HepG2 (cell line): ENCODE measurements at regions not wholly inside any gene's neighbourhood (a gene's known extent, or its start where the extent isn't known, plus 50 kb on each side); places are given as distances from the start of the nearest gene placed in this dataset.

Experiments used
- ELF3 ChIP-seq: IDR thresholded peaks from 2 replicates; pipeline ENCODE4 v1.6.1; 2016; ENCODE audit warnings: missing genetic modification reagents, missing compliant biosample characterization
- ERF ChIP-seq: IDR thresholded peaks from 2 replicates; pipeline ENCODE4 v1.6.1; 2018; ENCODE audit warnings: missing biosample characterization, missing genetic modification reagents
- HDAC2 ChIP-seq: sonication (generic); formaldehyde crosslinking; IDR thresholded peaks from 2 replicates; pipeline ENCODE4 v1.4.0; 2020; ENCODE audit warnings: missing genetic modification reagents
- MEIS2 ChIP-seq: sonication (generic); formaldehyde crosslinking; IDR thresholded peaks from 2 replicates; pipeline ENCODE4 v1.9.0; 2021; ENCODE audit warnings: mild to moderate bottlenecking, missing genetic modification reagents
- NFRKB ChIP-seq: fragments of 450-650 bp; IDR thresholded peaks from 2 replicates; pipeline ENCODE4 v1.6.1; 2017
- RBM39 ChIP-seq: fragments of 200-400 bp; formaldehyde crosslinking; IDR thresholded peaks from one replicate; pipeline ENCODE4 v1.6.1; 2018; ENCODE audit warnings: antibody characterized with exemption, mild to moderate bottlenecking, low read depth, low read length; ENCODE audit not compliant: poor library complexity, severe bottlenecking
- RXRA ChIP-seq: sonication (generic); formaldehyde crosslinking; IDR thresholded peaks from 2 replicates; pipeline ENCODE4 v1.5.1; 2020; ENCODE audit warnings: missing genetic modification reagents
- SMARCE1 ChIP-seq: fragments of 450-650 bp; IDR thresholded peaks from 2 replicates; pipeline ENCODE4 v1.6.1; 2017; ENCODE audit warnings: borderline replicate concordance
- ZC3H4 ChIP-seq: sonication (generic); formaldehyde crosslinking; IDR thresholded peaks from 2 replicates; pipeline ENCODE4 v1.4.0; 2020; ENCODE audit warnings: missing genetic modification reagents, borderline replicate concordance
- ZNF234 ChIP-seq: sonication (generic); formaldehyde crosslinking; conservative IDR thresholded peaks from 2 replicates; pipeline ENCODE4 v1.5.1; 2020; ENCODE audit warnings: mild to moderate bottlenecking, missing genetic modification reagents
- ZNF430 ChIP-seq: sonication (generic); formaldehyde crosslinking; IDR thresholded peaks from 2 replicates; pipeline ENCODE4 v1.9.0; 2021; ENCODE audit warnings: mild to moderate bottlenecking, missing genetic modification reagents
- ZNF432 ChIP-seq: sonication (generic); formaldehyde crosslinking; IDR thresholded peaks from 2 replicates; pipeline ENCODE4 v1.5.0; 2020; ENCODE audit warnings: missing genetic modification reagents, mild to moderate bottlenecking, borderline replicate concordance
- ZNF629 ChIP-seq: sonication (generic); formaldehyde crosslinking; conservative IDR thresholded peaks from 2 replicates; pipeline ENCODE4 v1.5.0; 2020; ENCODE audit warnings: missing genetic modification reagents
- ZNF83 ChIP-seq: sonication (generic); formaldehyde crosslinking; IDR thresholded peaks from 2 replicates; pipeline ENCODE4 v1.4.0; 2020; ENCODE audit warnings: missing genetic modification reagents, mild to moderate bottlenecking, borderline replicate concordance
- ZSCAN21 ChIP-seq: sonication (generic); formaldehyde crosslinking; IDR thresholded peaks from 2 replicates; pipeline ENCODE4 v1.8.0; 2022; ENCODE audit warnings: mild to moderate bottlenecking, missing genetic modification reagents, moderate library complexity, borderline replicate concordance
- TF ChIP-seq, protein P1 (sequence below): sonication (generic); formaldehyde crosslinking; IDR thresholded peaks from 2 replicates; pipeline ENCODE4 v1.4.0; 2020; ENCODE audit warnings: missing genetic modification reagents, borderline replicate concordance
- TF ChIP-seq, protein P2 (sequence below): sonication (generic); formaldehyde crosslinking; IDR thresholded peaks from 2 replicates; pipeline ENCODE4 v1.5.0; 2020; ENCODE audit warnings: mild to moderate bottlenecking, missing genetic modification reagents, borderline replicate concordance
- TF ChIP-seq, protein P3 (sequence below): sonication (generic); formaldehyde crosslinking; IDR thresholded peaks from 2 replicates; pipeline ENCODE4 v1.8.0; 2023; ENCODE audit warnings: mild to moderate bottlenecking, missing genetic modification reagents
- TF ChIP-seq, protein P4 (sequence below): sonication (generic); formaldehyde crosslinking; IDR thresholded peaks from 2 replicates; pipeline ENCODE4 v1.4.0; 2020; ENCODE audit warnings: missing genetic modification reagents
- TF ChIP-seq, protein P5 (sequence below): sonication (generic); formaldehyde crosslinking; IDR thresholded peaks from 2 replicates; pipeline ENCODE4 v1.8.0; 2022; ENCODE audit warnings: missing genetic modification reagents, low read depth, mild to moderate bottlenecking, borderline replicate concordance

DNA sequence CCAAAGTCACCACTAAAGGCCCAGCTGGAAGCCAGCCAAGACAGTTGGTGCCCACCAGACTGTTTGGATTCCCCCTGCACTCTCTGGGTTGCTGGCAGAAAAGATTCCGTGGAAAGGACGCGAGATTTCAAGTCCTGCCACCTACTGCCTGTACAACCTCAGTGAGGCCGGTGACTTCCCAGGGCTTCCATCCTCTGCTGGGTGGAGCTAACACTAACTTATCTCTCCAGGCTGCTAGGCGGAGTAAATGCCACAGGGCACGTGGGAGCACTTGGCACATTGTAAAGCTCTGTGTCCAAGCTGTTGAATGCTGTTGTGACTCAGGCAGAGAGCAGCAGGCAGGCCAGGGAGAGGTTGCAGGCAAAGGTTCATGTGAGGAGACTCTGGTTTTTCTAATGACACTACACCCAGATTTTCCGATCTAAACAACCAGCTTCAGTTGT lies 50.9 kb upstream of the CDON start (continued):
- TF ChIP-seq ELF3 (no peak), ZNF83 (CRISPR knock-in tag) (no peak), SMARCE1 (no peak), NFRKB (no peak), MEIS2 (CRISPR knock-in tag) (no peak), ERF (CRISPR knock-in tag) (no peak), ZNF430 (CRISPR knock-in tag) (peak; percentile 41; the same call in 1 of the 2 replicates), RXRA (CRISPR knock-in tag) (peak; percentile 36; the same call in 1 of the 2 replicates), ZNF432 (no peak), HDAC2 (CRISPR knock-in tag) (0 out of 2 replicates have a peak, but pooled peaks have one; percentile 23), ZNF629 (CRISPR knock-in tag) (no peak), ZNF234 (CRISPR knock-in tag) (no peak), ZSCAN21 (peak; percentile 45; the same call in 1 of the 2 replicates), ZC3H4 (CRISPR knock-in tag) (no peak), RBM39 (no peak)
- TF ChIP-seq, protein P1, sequence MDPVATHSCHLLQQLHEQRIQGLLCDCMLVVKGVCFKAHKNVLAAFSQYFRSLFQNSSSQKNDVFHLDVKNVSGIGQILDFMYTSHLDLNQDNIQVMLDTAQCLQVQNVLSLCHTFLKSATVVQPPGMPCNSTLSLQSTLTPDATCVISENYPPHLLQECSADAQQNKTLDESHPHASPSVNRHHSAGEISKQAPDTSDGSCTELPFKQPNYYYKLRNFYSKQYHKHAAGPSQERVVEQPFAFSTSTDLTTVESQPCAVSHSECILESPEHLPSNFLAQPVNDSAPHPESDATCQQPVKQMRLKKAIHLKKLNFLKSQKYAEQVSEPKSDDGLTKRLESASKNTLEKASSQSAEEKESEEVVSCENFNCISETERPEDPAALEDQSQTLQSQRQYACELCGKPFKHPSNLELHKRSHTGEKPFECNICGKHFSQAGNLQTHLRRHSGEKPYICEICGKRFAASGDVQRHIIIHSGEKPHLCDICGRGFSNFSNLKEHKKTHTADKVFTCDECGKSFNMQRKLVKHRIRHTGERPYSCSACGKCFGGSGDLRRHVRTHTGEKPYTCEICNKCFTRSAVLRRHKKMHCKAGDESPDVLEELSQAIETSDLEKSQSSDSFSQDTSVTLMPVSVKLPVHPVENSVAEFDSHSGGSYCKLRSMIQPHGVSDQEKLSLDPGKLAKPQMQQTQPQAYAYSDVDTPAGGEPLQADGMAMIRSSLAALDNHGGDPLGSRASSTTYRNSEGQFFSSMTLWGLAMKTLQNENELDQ: no peak
- TF ChIP-seq, protein P2, sequence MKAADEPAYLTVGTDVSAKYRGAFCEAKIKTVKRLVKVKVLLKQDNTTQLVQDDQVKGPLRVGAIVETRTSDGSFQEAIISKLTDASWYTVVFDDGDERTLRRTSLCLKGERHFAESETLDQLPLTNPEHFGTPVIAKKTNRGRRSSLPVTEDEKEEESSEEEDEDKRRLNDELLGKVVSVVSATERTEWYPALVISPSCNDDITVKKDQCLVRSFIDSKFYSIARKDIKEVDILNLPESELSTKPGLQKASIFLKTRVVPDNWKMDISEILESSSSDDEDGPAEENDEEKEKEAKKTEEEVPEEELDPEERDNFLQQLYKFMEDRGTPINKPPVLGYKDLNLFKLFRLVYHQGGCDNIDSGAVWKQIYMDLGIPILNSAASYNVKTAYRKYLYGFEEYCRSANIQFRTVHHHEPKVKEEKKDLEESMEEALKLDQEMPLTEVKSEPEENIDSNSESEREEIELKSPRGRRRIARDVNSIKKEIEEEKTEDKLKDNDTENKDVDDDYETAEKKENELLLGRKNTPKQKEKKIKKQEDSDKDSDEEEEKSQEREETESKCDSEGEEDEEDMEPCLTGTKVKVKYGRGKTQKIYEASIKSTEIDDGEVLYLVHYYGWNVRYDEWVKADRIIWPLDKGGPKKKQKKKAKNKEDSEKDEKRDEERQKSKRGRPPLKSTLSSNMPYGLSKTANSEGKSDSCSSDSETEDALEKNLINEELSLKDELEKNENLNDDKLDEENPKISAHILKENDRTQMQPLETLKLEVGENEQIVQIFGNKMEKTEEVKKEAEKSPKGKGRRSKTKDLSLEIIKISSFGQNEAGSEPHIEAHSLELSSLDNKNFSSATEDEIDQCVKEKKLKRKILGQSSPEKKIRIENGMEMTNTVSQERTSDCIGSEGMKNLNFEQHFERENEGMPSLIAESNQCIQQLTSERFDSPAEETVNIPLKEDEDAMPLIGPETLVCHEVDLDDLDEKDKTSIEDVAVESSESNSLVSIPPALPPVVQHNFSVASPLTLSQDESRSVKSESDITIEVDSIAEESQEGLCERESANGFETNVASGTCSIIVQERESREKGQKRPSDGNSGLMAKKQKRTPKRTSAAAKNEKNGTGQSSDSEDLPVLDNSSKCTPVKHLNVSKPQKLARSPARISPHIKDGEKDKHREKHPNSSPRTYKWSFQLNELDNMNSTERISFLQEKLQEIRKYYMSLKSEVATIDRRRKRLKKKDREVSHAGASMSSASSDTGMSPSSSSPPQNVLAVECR (CRISPR knock-in tag): no peak
- TF ChIP-seq, protein P3, sequence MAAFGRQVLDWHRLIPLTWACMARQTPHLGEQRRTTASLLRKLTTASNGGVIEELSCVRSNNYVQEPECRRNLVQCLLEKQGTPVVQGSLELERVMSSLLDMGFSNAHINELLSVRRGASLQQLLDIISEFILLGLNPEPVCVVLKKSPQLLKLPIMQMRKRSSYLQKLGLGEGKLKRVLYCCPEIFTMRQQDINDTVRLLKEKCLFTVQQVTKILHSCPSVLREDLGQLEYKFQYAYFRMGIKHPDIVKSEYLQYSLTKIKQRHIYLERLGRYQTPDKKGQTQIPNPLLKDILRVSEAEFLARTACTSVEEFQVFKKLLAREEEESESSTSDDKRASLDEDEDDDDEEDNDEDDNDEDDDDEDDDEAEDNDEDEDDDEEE (CRISPR knock-in tag): no peak
- TF ChIP-seq, protein P4, sequence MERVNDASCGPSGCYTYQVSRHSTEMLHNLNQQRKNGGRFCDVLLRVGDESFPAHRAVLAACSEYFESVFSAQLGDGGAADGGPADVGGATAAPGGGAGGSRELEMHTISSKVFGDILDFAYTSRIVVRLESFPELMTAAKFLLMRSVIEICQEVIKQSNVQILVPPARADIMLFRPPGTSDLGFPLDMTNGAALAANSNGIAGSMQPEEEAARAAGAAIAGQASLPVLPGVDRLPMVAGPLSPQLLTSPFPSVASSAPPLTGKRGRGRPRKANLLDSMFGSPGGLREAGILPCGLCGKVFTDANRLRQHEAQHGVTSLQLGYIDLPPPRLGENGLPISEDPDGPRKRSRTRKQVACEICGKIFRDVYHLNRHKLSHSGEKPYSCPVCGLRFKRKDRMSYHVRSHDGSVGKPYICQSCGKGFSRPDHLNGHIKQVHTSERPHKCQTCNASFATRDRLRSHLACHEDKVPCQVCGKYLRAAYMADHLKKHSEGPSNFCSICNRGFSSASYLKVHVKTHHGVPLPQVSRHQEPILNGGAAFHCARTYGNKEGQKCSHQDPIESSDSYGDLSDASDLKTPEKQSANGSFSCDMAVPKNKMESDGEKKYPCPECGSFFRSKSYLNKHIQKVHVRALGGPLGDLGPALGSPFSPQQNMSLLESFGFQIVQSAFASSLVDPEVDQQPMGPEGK (CRISPR knock-in tag): no peak
- TF ChIP-seq, protein P5, sequence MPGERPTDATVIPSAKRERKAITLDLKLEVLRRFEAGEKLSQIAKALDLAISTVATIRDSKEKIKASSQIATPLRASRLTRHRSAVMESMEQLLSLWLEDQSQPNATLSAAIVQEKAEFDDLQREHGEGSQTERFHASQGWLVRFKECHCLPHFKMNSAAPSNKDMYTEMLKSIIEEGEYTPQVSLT: no peak
